ENCODE measurements at regions not wholly inside any gene's neighbourhood (a gene's known extent, or its start where the extent isn't known, plus 50 kb on each side); places are given as distances from the start of the nearest gene placed in this dataset.

DNA sequence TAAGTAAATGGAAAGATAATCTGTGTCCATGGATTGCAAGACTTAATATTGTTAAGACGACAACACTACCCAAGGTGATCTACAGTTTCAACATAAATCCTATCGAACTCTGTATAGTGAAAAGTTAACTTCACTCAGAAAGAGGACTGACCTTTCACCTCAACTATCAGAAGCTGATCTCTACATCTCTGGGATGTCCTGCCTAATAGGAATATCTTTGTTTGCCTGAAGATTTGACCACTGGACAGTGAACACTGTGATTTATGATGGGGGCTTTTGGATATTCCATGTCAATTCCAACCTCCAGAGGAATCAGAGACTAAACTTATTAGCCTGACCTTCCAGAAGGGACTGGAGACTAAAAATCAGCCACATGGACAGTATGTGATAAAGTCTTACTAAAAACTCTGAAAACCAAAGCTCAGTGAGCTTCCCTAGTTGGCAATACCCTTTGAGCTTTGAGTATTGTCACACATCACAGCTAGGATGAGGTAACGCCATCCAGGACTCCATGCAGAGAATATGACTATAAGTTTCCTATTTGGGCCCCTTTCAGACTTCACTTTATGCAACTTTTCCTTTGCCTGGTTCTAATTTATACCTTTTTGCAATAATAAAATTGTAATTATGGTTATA is 164.9 kb upstream of the SETMAR start:
- Histone ChIP-seq H3K27me3 (ENCODE audit: control insufficient read depth in 1 of 2, insufficient read depth in 2 of 2, low read length in 1 of 2) (no peaks in the 10 kb centered on the region), H3K4me1 (ENCODE audit: control insufficient read depth in 1 of 2, insufficient read depth in 2 of 2, low read length in 2 of 2) (no peaks in the 10 kb centered on the region), H3K9me3 (ENCODE audit: control insufficient read depth, low read length) (no peaks in the 10 kb centered on the region), H3K27ac (ENCODE audit: low read depth in 1 of 2, low read length in 2 of 2) (no peak overlapping the region), H3K4me3 (ENCODE audit: low read length in 2 of 2) (no peak overlapping the region), H3K36me3 (ENCODE audit: control insufficient read depth in 1 of 2, insufficient read depth in 2 of 2, low read length in 1 of 2) (no peaks in the 10 kb centered on the region)
- intact Hi-C loops (cut with DNase I): no loop called here
- WGBS, 2 donors: 82 to 90% methylated on average over 3 of the region's 3 CpGs
- no peak for ATAC-seq (ENCODE audit: low FRiP score)
- no peak for DNase-seq

DNA sequence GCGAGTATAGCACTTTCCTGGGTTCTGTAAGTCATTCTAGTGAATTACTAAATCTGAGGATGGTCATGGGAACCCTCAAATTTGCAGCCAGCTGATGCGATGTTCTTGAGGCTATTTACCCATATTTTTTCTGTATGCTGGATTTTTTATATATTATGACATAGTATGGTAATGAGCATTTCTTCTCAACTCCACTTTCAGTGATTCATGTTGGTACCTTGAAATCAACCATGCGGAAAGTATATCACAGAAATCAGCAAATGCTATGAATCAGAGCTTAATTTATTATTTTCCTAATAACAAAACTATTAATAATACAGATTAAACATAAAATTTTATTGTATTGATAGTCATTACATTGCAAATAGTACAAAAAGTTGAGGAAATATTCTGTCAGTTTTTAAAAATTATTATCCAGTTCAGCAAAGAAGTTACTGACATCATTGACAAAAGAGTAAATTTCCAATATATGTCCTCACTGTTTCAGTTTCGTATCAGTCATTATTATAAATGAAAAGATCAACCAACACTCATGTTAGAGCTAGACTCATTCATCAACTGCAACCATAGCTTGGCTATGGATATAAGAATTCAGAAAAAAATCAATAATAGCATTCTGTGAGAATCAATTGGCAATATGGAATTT is 164.3 kb upstream of the SETMAR start:
- no peaks in the 10 kb centered on the region for H3K27me3 ChIP-seq (ENCODE audit: control insufficient read depth in 1 of 2, insufficient read depth in 2 of 2, low read length in 1 of 2)
- H3K36me3 ChIP-seq (ENCODE audit: control insufficient read depth in 1 of 2, insufficient read depth in 2 of 2, low read length in 1 of 2): no peaks in the 10 kb centered on the region
- H3K27ac ChIP-seq (ENCODE audit: low read depth in 1 of 2, low read length in 2 of 2): no peak overlapping the region
- intact Hi-C loops (cut with DNase I): no loop called here
- H3K4me1 ChIP-seq (ENCODE audit: control insufficient read depth in 1 of 2, insufficient read depth in 2 of 2, low read length in 2 of 2): no peaks in the 10 kb centered on the region
- 85 to 89% methylated on average over 4 of the region's 4 CpGs for WGBS, 2 donors
- DNase-seq (no peak), ATAC-seq (ENCODE audit: low FRiP score) (no peak)
- no peaks in the 10 kb centered on the region for H3K9me3 ChIP-seq (ENCODE audit: control insufficient read depth, low read length)
- no peak overlapping the region for H3K4me3 ChIP-seq (ENCODE audit: low read length in 2 of 2)

DNA sequence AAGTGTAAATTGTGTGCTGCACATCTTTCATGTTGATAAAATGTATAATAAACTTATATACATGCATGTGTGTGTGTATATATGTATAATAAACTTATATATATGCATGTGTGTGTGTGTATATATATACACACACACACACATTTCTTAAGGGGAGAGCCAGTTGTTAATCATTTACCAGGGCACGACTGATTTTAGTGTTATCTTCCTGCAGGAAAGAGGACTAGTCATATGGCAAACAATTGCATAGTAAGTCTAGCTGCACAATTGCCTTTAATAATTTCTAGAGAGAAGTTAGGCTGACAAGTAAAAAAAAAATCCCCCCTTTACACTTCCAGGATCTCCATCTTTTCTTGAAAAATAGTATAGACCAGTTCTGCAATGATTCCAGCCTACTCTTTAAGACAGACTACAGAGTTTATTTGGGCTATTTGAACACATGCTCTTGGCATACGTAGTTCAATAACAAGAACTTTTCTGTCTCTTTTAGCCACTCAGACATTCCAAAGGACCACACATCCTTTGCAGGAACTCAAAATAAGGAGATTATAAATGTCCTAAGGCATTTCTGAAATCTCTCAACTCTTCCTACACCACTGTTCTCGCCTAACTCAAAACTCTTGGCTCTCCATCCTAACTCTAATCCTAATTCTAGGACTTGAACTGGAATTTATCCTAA is 163.6 kb upstream of the SETMAR start:
- Histone ChIP-seq H3K4me1 (ENCODE audit: control insufficient read depth in 1 of 2, insufficient read depth in 2 of 2, low read length in 2 of 2) (no peaks in the 10 kb centered on the region), H3K9me3 (ENCODE audit: control insufficient read depth, low read length) (no peaks in the 10 kb centered on the region), H3K36me3 (ENCODE audit: control insufficient read depth in 1 of 2, insufficient read depth in 2 of 2, low read length in 1 of 2) (no peaks in the 10 kb centered on the region), H3K4me3 (ENCODE audit: low read length in 2 of 2) (no peak overlapping the region), H3K27me3 (ENCODE audit: control insufficient read depth in 1 of 2, insufficient read depth in 2 of 2, low read length in 1 of 2) (no peaks in the 10 kb centered on the region), H3K27ac (ENCODE audit: low read depth in 1 of 2, low read length in 2 of 2) (no peak overlapping the region)
- intact Hi-C loops (cut with DNase I): no loop called here
- ATAC-seq (ENCODE audit: low FRiP score) (no peak), DNase-seq (no peak)
- 26 to 33% methylated on average over 3 of the region's 3 CpGs for WGBS, 2 donors

DNA sequence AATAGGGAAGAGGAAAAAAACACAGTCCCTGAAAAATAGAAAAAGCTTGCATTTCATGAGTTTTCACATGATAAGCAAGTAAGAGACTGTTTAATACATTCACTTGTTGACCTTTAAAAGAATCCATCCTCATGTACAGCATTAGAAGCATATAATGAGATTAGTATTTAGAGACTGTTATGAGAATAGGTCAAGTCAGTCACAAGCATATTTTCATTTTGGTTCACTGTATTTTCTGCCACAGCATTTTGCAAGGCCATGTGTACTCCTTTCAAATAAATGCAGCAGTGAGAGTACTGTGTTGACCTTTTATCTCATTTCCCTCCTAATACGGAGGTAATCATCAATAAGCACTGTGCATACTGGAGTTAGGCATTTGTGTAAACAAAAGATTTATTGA is 162.2 kb upstream of the SETMAR start:
- no peaks in the 10 kb centered on the region for H3K27me3 ChIP-seq (ENCODE audit: control insufficient read depth in 1 of 2, insufficient read depth in 2 of 2, low read length in 1 of 2)
- H3K4me3 ChIP-seq (ENCODE audit: low read length in 2 of 2): no peak overlapping the region
- no peaks in the 10 kb centered on the region for H3K4me1 ChIP-seq (ENCODE audit: control insufficient read depth in 1 of 2, insufficient read depth in 2 of 2, low read length in 2 of 2)
- intact Hi-C loops (cut with DNase I): no loop called here
- H3K27ac ChIP-seq (ENCODE audit: low read depth in 1 of 2, low read length in 2 of 2): no peak overlapping the region
- 50 to 62% methylated on average over 1 of the region's 1 CpG for WGBS, 2 donors
- ATAC-seq (ENCODE audit: low FRiP score): no peak
- no peak for DNase-seq
- no peaks in the 10 kb centered on the region for H3K36me3 ChIP-seq (ENCODE audit: control insufficient read depth in 1 of 2, insufficient read depth in 2 of 2, low read length in 1 of 2)
- no peaks in the 10 kb centered on the region for H3K9me3 ChIP-seq (ENCODE audit: control insufficient read depth, low read length)

DNA sequence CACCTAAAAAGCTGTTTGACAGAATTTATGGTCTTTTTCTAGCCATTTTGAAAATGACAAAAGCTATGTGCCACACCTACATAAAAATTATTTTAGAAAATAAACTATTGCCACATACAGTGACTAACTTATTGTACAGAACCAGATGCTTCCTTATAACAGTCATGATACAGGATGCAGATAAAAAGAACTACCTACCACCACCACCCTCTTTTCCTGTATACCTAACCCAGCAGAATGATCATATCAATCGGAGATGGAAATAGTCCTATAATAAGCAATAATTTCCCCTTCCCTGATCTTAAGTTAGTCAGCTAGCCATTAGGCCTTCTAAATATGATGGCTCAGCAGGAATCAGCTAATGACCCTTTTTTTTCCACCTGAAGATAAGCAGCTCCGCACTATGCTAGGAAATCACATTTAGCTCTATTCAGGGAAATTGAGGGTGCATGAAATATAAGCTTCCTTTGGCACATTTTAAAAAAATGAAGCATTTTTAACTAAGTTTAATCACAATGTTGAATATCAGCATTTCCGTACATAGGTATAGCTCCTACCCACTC is 155.5 kb upstream of the SETMAR start:
- H3K4me1 ChIP-seq (ENCODE audit: control insufficient read depth in 1 of 2, insufficient read depth in 2 of 2, low read length in 2 of 2): no peaks in the 10 kb centered on the region
- H3K36me3 ChIP-seq (ENCODE audit: control insufficient read depth in 1 of 2, insufficient read depth in 2 of 2, low read length in 1 of 2): no peaks in the 10 kb centered on the region
- H3K27me3 ChIP-seq (ENCODE audit: control insufficient read depth in 1 of 2, insufficient read depth in 2 of 2, low read length in 1 of 2): no peaks in the 10 kb centered on the region
- no peak overlapping the region for H3K27ac ChIP-seq (ENCODE audit: low read depth in 1 of 2, low read length in 2 of 2)
- H3K9me3 ChIP-seq (ENCODE audit: control insufficient read depth, low read length): no peaks in the 10 kb centered on the region
- DNase-seq: no peak
- WGBS, 2 donors: 88 to 91% methylated on average over 3 of the region's 3 CpGs
- H3K4me3 ChIP-seq (ENCODE audit: low read length in 2 of 2): no peak overlapping the region
- no peak for ATAC-seq (ENCODE audit: low FRiP score)
- intact Hi-C loops (cut with DNase I): no loop called here

DNA sequence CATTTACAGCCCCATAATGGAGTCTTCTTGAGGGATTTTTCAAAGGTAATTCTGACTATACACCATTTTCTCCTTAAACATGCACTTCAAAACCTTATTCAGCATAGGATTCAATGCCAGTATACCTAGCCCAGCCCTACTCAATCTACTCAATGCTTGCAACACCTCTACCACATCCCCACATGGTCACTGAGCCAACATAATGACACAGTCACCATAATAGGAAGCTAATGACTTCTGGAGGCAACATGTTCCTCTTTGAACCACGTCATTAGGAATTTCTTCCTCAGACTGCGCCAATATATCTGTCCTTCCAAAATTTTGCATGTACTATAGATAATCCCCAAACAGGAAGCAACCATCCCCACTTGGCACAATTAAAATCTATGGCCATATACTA is 153.9 kb upstream of the SETMAR start:
- Histone ChIP-seq H3K36me3 (ENCODE audit: control insufficient read depth in 1 of 2, insufficient read depth in 2 of 2, low read length in 1 of 2) (no peaks in the 10 kb centered on the region), H3K27me3 (ENCODE audit: control insufficient read depth in 1 of 2, insufficient read depth in 2 of 2, low read length in 1 of 2) (no peaks in the 10 kb centered on the region), H3K4me3 (ENCODE audit: low read length in 2 of 2) (no peak overlapping the region), H3K9me3 (ENCODE audit: control insufficient read depth, low read length) (no peaks in the 10 kb centered on the region), H3K4me1 (ENCODE audit: control insufficient read depth in 1 of 2, insufficient read depth in 2 of 2, low read length in 2 of 2) (no peaks in the 10 kb centered on the region), H3K27ac (ENCODE audit: low read depth in 1 of 2, low read length in 2 of 2) (no peak overlapping the region)
- DNase-seq (no peak), ATAC-seq (ENCODE audit: low FRiP score) (no peak)
- intact Hi-C loops (cut with DNase I): no loop called here
- WGBS, 2 donors: 86 to 87% methylated on average over 2 of the region's 2 CpGs

DNA sequence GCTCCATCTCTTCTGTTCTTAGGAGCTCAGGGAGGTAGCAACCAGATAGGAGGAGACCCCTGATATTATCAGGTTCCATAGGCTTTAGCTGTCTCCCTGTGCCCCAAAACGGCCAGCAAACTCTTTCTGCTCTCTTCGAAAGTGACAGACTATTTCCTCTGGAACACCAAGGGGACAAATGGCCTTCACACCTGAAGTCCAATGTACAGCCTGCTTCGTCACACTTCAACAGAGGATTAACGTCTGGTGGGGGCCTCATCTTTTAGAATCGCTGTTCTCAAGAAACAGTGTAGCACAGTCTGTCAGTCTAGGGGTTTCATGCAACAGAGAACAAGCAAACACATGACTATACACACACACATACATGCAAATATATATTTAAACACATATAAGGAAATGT is 152.4 kb upstream of the SETMAR start:
- no peak for ATAC-seq (ENCODE audit: low FRiP score)
- 59 to 72% methylated on average over 5 of the region's 5 CpGs for WGBS, 2 donors
- intact Hi-C loops (cut with DNase I): no loop called here

DNA sequence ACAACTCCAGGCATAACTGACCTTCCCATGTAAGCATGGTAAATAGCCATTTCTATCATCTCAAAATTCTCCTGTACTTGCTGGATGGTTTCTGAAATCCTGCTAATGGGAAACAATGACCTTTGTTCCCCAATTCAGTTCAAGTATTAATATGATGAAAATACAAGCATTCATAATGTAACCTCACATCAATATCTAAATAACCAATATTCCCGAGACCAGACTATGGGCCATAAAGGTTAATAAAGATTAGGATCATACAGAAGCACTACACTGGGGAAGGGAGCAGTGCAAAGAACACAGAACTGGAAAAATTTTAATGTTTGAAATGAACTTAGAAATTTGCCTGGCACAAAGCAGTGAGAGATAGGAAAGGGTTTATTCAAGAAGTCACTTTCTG is 151.3 kb upstream of the SETMAR start:
- H3K36me3 ChIP-seq (ENCODE audit: control insufficient read depth in 1 of 2, insufficient read depth in 2 of 2, low read length in 1 of 2): no peaks in the 10 kb centered on the region
- H3K27ac ChIP-seq (ENCODE audit: low read depth in 1 of 2, low read length in 2 of 2): no peak overlapping the region
- ATAC-seq (ENCODE audit: low FRiP score) (no peak), DNase-seq (no peak)
- no peaks in the 10 kb centered on the region for H3K9me3 ChIP-seq (ENCODE audit: control insufficient read depth, low read length)
- H3K4me1 ChIP-seq (ENCODE audit: control insufficient read depth in 1 of 2, insufficient read depth in 2 of 2, low read length in 2 of 2): no peaks in the 10 kb centered on the region
- H3K27me3 ChIP-seq (ENCODE audit: control insufficient read depth in 1 of 2, insufficient read depth in 2 of 2, low read length in 1 of 2): no peaks in the 10 kb centered on the region
- intact Hi-C loops (cut with DNase I): no loop called here
- H3K4me3 ChIP-seq (ENCODE audit: low read length in 2 of 2): no peak overlapping the region
- 86 to 97% methylated on average over 1 of the region's 1 CpG for WGBS, 2 donors

More for the DNA sequence above, 152.4 kb upstream of the SETMAR start:
- no peak for DNase-seq
- Histone ChIP-seq H3K36me3 (ENCODE audit: control insufficient read depth in 1 of 2, insufficient read depth in 2 of 2, low read length in 1 of 2) (no peaks in the 10 kb centered on the region), H3K27ac (ENCODE audit: low read depth in 1 of 2, low read length in 2 of 2) (no peak overlapping the region), H3K4me1 (ENCODE audit: control insufficient read depth in 1 of 2, insufficient read depth in 2 of 2, low read length in 2 of 2) (no peaks in the 10 kb centered on the region), H3K27me3 (ENCODE audit: control insufficient read depth in 1 of 2, insufficient read depth in 2 of 2, low read length in 1 of 2) (no peaks in the 10 kb centered on the region), H3K9me3 (ENCODE audit: control insufficient read depth, low read length) (no peaks in the 10 kb centered on the region), H3K4me3 (ENCODE audit: low read length in 2 of 2) (no peak overlapping the region)

DNA sequence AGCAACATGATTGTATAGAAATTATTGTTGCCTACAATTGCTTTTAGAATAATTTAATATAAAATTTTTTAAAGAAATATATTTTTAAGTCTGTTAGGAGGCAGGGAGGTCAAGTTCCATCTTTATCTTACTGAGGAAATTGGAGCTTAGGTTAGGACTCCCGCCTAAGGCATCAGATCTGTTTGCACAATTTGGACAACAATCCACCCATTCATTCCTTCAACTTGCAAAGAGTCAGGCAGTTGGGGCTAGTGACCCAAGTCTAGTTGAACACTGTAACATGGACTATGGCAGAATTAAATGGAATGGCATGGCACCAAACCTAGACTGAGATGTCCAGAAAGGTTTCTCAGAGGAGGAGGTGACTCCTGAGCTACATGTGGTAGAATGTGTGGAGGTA is 149.4 kb upstream of the SETMAR start:
- Histone ChIP-seq H3K4me1 (ENCODE audit: control insufficient read depth in 1 of 2, insufficient read depth in 2 of 2, low read length in 2 of 2) (no peaks in the 10 kb centered on the region), H3K9me3 (ENCODE audit: control insufficient read depth, low read length) (no peaks in the 10 kb centered on the region), H3K4me3 (ENCODE audit: low read length in 2 of 2) (no peak overlapping the region), H3K36me3 (ENCODE audit: control insufficient read depth in 1 of 2, insufficient read depth in 2 of 2, low read length in 1 of 2) (no peaks in the 10 kb centered on the region), H3K27me3 (ENCODE audit: control insufficient read depth in 1 of 2, insufficient read depth in 2 of 2, low read length in 1 of 2) (no peaks in the 10 kb centered on the region), H3K27ac (ENCODE audit: low read depth in 1 of 2, low read length in 2 of 2) (no peak overlapping the region)
- WGBS, 2 donors: 74 to 84% methylated on average over 1 of the region's 1 CpG
- DNase-seq (no peak), ATAC-seq (ENCODE audit: low FRiP score) (no peak)
- intact Hi-C loops (cut with DNase I): no loop called here
